GM19023 (cell line): ENCODE measurements at regions not wholly inside any gene's neighbourhood (a gene's known extent, or its start where the extent isn't known, plus 50 kb on each side); places are given as distances from the start of the nearest gene placed in this dataset.
"Not testable (repeated sequence)": the region's sequence is repeated elsewhere in the genome, so short reads cannot be mapped to it uniquely, and the experiment has no call there.

ENCODE experiments used
- ATAC-seq: cut with Tn5 transposase; IDR thresholded peaks from one replicate; pipeline ENCODE4 v1.9.1; 2021; ENCODE audit warnings: mild to moderate bottlenecking, moderate library complexity; ENCODE audit not compliant: unreplicated experiment

DNA sequence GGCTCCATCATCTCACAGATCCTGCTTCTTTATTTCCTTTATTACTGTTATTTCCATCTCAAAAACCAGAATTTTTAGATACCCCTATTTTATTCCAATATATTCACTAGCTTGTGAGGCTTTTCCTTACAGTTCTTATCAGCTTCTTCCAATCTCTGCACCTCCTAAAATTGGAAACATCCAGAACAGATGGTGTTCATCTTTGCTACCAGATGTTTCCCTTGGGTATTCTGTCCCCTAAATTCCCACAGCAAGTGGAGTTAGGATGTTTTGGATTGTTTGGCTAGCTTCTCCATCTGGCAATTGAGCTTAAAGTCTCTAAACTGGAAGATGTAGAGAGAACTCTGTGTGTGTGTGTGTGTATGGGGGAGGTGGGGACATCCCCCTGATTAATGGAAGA is 580.4 kb downstream of the DTWD2 start:
- ATAC-seq, result no peak

DNA sequence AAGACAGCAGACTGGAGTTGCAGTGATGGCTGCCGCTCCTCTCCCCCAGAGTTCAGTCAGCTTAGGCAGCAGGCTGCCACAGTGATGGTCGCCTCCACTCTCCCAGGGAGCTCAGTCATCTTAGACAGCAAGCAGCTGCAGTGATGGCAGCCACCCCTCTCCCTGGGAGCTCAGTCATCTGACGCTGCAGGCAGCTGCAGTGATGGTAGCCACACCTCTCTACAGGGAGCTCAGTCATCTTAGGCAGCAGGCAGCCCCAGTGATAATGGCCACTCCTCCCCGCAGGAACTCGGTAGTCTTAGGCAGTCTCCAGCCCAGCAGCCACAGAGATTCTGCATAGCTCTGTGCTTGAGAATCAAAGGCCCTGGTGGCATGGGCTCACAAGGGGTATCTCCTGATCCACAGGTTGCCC is 582.7 kb downstream of the DTWD2 start:
- ATAC-seq, result no peak

DNA sequence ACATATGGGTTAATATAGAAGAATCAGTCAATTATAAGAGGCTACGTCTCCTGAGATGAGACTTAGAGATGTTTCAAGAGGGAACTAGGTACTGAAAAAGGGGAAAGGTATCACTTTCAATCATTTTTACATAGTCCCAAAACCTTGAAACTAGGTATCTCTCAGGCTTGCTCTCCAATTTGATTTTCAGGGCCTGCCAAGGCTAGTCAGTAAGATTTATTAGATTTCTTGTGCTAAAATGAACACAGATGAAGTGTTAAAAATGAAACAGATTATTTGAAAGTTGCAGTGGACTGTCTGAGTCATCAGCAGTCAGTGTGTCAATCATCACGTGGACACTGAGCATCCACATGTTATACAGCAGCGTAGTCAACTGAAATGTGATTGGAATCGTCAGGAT is 591.1 kb downstream of the DTWD2 start:
- no peak for ATAC-seq

DNA sequence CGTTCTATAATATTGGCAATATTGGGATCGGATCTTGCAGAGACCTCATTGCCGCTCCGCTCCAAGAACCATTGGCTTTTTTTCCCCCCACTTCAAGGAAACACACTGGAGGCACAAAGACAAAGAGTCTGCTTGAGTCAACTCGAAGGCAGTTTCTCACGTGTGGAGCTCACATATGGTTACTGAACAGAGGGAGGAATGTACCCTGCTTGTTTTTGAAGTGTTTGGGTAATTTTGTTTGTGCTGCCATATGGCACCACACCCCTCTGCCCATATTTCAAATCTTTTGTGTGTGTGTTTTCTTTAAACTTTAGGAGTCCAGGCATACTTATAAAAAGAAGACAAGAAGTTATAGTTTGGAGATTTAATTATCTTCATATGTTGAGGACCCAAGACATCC is 595.9 kb downstream of the DTWD2 start:
- no peak for ATAC-seq

DNA sequence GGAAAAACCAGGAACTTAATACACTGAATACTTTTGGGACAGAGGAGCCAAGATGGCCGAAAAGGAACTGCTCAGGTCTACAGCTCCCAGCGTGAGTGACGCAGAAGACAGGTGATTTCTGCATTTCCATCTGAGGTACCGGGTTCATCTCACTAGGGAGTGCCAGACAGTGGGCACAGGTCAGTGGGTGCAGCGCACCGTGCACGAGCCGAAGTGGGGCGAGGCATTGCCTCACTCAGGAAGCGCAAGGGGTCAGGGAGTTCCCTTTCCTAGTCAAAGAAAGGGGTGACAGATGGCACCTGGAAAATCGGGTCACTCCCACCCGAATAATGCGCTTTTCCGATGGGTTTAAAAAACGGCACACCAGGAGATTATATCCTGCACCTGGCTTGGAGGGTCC is 605.4 kb downstream of the DTWD2 start:
- not testable (repeated sequence) for ATAC-seq

DNA sequence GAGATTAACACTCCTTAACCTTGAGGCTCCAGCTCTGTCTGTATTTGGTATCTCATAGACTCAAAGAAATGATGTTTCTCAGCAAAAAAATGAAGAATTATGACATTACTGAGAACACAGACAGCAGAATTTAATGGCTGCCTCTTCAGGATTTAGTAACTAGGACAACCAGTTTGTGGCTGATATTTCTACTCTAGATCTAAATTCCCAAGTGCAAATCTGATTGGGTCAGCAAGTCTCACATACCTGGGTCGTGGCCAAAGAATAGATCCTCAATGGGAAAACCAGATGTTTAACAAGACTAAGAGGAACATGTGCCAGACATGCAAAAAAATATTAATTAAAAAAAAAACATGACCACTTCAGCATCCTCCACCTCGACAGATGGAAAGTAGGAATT is 608.9 kb downstream of the DTWD2 start:
- no peak for ATAC-seq

DNA sequence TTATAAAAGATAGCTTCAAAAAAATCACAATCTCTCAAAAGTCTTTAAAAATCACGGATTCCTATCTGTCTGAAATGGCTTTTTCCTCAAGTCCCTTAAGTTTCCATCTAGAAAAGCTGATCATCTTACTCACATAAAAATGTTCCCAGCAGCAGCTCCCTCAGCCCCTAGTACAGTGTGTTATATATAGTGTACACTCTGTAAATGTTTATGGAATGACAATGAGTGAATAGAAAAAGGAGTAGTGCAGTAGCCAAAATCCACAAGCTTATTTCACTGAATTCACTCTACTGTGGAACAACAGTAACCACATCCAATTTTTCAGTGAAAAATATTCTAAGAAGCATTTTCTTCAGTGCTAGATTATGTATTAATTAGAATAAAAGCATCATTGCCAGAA is 609.4 kb downstream of the DTWD2 start:
- no peak for ATAC-seq

DNA sequence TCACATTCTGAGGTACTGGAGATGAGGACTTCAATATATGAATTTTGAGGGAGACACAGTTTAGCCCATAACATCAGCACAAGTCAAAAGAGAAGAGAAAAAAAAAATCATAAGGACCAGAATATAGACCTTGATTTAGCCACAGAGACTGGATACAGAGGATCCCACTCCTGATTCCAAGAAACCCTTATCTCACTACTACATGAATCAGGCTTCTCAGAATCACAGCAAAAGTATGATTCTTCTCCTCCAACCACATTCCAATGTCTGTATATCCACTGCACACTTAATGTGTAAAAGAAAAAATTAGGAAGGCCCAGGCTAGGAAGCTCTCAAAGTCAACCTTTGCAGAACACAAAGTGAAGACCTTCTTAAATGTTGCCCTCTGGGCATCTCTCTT is 610.9 kb downstream of the DTWD2 start:
- ATAC-seq, result no peak

DNA sequence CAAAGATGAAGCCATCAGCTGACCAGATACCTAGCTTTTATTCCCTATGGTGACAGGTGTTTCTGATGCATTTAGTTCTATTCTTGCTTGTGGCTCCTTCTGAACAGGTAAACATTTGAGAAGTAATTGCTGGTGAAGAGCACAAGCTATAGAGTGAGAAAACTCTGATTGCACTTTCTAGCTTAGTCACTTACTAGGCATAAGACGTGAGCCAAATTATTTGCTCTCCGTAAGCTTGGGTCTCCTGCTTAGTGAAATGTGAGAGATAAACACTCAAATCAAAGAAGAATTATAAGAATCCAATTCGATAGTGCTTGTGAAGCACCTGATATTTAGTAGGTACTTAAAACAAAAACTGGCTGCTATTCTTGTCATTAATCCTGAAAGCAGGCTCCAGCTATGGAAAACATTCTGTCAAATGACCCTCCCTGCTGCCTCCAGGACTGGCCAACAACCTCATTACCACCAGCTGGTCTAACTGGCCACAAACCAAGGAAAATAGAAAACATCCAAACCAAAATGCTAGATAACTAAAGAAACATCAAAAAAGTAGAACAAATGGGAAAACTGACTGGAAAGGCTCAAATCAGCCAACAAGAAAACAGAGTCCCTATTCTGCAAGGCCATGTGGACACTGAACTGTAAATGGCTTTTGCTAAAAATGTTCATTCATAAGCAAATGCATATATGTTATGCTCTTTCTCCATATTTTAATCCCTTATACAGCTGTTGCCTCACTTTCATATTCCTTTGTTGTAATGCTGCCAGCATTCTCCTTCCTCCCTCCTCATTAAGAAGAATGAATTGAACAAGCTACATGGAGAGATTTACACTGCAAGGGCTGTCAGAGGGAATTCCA is 616.1 kb downstream of the DTWD2 start:
- ATAC-seq, result no peak

DNA sequence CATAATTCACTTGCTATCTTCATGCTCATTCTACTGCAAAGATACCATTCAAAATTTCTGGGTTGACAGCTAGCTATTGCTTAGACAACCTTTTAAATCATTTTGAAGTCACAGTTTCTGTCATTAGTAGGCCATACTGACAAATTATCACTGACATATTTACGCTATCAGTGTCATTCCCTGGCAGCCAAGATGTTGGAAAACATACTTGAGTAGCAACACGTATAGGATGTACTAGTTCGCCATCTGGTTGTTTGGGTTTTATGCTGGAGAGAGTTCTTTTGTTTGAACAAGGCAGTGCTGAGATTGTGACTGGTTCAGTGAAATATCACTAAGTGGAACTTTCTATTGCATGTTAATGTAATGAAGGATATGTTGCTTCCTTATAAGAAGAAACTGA is 621.9 kb downstream of the DTWD2 start:
- no peak for ATAC-seq

DNA sequence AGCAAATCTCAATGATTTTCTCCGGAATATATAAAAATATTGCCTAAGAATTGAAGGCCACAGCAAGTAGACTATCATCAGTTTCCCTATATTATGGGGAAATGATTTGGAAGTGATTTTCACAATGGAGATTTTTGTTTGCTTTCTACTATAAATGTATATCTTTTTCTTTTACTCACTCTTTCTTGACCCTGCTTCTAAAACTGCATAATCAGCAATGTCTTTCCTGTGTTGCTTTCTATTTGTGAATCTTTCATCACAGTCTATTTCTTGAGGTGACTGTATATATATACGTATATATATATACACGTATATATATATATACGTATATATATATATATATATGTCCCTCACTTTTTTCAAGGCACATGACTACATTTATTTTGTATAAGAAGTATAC is 622.6 kb downstream of the DTWD2 start:
- ATAC-seq, result no peak

DNA sequence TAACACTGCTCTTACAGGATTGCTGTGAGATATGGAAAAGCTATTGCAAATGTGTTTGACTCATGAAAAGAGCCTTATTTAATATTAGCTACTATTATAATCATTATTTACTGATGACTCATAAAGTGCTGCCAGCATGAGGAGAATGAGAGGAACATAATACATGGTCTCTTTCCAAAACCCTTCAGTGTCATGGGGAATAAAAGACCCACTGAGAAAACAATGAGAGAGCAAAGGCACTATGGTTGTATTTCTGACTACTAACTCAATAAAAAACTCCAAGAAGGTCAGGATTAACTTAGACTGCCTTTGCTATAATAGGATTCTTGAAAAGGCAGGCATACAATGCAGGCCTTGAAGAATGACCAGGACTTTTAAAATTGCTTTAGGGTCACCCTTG is 633.5 kb downstream of the DTWD2 start:
- no peak for ATAC-seq

DNA sequence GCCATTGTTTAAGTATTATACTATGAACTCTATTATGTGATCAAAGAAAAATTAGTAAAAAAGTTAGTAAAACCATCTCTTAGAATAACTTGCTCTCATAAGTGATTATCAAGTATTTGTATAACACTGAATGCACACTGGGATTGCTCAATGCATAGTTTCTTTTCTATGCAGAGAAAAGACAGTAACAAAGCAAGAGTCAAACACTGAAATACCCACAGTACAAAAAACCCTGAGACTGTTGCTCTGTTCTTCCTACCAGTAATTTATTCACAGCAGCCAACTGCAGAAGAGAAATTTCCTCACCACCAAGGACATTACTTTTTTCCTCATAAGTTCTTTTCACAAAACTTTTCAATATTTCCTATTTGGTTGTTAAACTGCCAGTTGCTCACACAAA is 634.4 kb downstream of the DTWD2 start:
- ATAC-seq, result no peak

DNA sequence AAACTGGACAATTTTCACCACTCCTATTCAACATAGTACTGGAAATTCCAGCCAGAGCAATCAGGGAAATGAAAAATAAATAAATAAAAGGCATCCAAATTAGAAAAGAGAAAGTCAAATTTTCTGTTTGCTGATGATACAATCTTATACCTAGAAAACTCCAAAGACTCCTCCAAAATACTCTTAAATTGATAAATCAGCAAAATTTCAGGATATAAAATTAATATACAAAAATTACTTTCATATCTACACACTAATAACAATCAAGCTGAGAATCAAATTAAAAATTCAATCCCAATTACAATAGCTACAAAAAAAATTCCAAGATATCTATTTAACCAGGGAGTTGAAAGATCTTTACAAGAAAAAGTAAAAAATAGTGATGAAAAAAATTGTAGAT is 651.9 kb downstream of the DTWD2 start:
- no peak for ATAC-seq

DNA sequence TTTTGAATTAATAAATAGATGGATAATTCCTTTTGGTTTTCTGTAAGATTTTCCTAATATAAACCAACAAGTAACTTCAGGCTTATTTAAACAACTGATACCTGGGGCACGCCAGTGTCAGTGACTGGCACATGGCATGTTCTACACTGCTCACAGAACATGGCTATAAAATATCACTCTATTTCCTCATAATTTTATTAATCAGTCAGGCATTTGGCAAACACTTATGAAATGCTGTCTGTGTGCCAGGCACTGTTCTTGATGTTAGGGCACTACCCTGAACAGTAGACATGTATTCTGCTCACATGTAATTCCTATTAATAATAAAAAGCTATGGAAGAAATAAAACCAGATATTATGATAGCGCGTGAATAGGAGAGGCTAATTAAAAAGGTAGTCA is 661.0 kb downstream of the DTWD2 start:
- ATAC-seq, result no peak

DNA sequence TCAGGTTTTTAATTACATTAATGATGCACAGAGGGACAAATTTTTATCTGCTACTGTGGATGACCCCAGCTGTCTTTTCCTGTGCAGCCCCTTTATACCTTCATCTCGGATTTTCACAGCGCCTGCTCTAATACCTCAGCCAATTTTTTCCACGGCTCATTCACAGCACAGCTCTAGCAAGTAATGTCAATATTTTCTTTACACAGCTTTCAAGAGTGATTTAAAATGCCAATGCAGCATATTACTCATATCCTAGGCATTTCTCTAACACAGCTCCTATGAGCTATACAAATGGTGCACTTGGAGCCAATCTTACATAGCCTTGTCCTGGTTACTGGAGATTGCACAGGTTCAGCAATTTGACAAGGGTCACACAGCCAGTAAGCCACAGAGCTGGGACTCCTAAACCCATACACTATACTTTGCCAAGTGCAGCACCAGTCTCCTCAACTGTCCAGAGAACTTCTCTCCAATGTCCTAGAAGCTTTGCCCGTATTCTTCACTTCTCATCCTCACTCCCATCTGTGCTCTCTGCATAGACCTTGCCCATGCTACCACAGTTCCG is 661.8 kb downstream of the DTWD2 start:
- no peak for ATAC-seq

DNA sequence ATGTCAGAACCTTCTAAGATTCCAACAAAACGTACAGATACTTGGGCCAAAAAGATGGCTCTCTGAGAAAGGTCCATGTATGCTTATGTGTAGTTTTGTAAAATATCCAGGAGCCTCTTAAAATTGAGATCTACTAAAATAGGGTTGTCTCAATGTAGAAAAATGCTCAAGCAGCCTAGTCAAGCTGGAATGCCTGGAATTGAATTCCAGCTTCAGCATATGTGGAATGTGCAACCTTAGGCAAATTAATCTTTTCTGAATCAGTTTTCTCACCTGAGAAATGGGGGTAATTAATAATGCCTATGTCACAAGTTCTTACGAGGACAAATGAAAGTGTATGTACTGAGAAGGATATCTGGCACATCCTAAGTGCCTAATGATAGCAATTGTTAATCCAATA is 662.4 kb downstream of the DTWD2 start:
- ATAC-seq, result no peak

DNA sequence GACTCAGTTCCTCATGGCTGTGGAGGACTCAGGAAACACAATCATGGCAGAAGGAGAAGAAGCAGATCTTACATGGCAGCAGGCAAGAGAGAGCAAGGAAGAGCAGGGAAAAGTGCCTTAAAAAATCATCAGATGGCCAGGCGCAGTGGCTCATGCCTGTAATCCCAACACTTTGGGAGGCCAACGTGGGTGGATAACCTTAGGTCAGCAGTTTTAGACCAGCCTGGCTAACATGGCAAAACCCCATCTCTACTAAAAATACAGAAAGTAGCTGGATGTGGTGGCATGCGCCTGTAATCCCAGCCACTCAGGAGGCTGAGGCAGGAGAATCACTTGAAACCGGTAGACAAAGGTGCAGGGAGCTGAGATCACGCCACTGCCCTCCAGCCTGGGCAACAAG is 664.6 kb downstream of the DTWD2 start:
- not testable (repeated sequence) for ATAC-seq

DNA sequence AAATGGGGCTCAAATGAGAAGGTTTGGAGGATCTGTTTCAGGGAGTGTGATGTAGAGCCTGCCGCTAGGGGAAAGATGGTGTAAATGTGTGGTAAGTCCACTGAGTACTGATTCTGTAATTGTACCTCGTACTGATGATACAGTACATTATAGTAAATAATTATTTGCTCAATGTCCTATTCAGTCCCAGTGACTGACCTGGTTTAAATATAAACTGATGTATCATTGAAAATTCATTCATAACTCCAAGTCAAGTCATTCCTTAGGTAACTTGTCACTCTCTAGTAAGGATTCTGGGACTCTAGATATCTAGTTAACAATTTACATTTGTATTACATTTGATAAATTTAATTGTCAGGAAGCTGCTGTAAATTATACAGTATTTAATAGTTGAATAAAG is 667.3 kb downstream of the DTWD2 start:
- no peak for ATAC-seq

DNA sequence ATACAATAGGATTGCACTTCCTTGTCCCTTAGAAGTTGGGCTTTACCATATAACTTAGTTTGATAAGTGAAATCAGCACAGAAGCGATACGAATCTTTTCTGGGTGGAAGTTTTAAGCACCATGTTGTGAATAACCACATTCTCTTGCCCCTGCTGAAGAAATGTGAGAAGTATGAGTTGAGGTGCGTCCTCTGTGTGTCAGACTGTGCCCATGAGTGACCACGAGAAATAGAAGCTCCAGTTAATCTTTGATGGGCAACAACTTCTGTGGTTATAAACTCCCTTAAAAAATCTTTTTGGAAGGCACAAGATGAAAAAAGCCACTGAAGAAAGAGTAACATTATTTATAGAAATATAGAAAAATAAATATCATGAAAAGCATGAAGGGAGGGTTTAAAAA is 668.2 kb downstream of the DTWD2 start:
- ATAC-seq, result no peak

DNA sequence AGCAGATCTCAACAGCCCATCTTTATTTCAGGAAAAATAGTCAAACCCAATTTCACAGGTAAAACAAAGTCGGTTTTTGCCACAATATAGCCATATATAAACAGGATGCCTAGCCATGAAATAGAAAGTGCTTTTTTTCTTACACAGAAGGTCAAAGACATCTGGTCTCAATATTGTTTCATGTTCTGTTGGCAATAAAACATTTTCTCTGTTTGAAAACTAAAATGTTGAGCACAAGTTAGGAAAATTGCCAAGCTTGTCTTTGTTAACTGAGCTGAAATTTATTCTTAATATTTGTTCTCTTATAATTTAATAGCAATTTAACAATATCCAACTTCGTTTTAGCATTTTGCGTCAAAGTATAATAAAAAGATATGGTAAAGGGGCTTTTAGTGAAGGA is 673.4 kb downstream of the DTWD2 start:
- no peak for ATAC-seq

DNA sequence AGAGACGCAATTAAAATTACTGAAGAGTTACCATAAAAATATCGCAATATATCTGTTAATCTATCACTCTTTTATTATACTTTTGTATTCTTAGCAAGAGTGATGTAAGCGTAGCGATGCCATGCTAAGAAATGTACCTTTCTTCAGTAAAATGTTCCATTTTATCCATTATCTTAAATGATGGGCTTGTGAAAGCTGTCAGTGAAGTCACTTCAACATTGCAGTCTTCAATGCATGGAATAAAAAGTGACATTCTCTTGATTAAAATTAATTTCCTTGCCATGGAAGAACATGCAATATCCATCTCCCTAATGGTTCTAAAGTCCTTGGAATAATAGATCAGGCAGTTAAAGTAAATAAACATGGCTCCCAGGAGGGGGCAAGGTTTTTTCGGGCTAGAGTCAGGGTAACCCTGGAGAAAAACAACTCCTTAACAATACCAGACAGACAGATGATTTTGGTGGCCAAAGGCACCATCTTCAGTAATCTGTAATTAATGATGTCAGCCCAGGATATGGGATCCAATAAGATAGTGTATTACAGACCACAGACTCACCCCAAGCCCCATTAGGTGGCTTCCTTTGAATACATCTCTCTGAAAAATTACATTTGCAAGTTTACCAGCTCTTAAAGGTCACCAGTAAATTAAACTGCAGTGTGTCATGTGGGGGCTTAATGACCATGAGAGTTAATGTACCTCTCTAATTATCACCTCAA is 677.1 kb downstream of the DTWD2 start:
- no peak for ATAC-seq
